Parathyroid adenoma (tissue), 2 donors: ENCODE measurements at regions not wholly inside any gene's neighbourhood (a gene's known extent, or its start where the extent isn't known, plus 50 kb on each side); places are given as distances from the start of the nearest gene placed in this dataset.

ENCODE experiments used
- H2AFZ ChIP-seq: fragments of 300-600 bp; sonication (generic); one replicate; pipeline ENCODE4 v1.7.0; 2017; ENCODE audit warnings: antibody characterized with exemption, mild to moderate bottlenecking
- H3K27ac ChIP-seq: fragments of 300-600 bp; sonication (generic); one replicate; pipeline ENCODE4 v1.7.0; 2017
- H3K27me3 ChIP-seq: fragments of 300-600 bp; sonication (generic); one replicate; pipeline ENCODE4 v1.7.0; 2017; ENCODE audit warnings: low read length; ENCODE audit not compliant: control insufficient read depth, insufficient read depth
- H3K36me3 ChIP-seq: fragments of 300-600 bp; sonication (generic); one replicate; pipeline ENCODE4 v1.7.0; 2017; ENCODE audit warnings: low read length; ENCODE audit not compliant: control insufficient read depth, insufficient read depth
- H3K4me1 ChIP-seq: fragments of 300-600 bp; sonication (generic); one replicate; pipeline ENCODE4 v1.7.0; 2017; ENCODE audit warnings: control low read depth
- H3K4me2 ChIP-seq: fragments of 300-600 bp; sonication (generic); one replicate; pipeline ENCODE4 v1.7.0; 2017; ENCODE audit warnings: low read length
- H3K4me3 ChIP-seq: fragments of 300-600 bp; sonication (generic); one replicate; pipeline ENCODE4 v1.7.0; 2017; ENCODE audit warnings: low read depth, low read length
- H3K79me2 ChIP-seq: fragments of 300-600 bp; sonication (generic); one replicate; pipeline ENCODE4 v1.7.0; 2017; ENCODE audit warnings: control low read depth
- H3K9ac ChIP-seq: fragments of 300-600 bp; sonication (generic); one replicate; pipeline ENCODE4 v1.7.0; 2017; ENCODE audit warnings: mild to moderate bottlenecking
- H3K9me3 ChIP-seq: fragments of 300-600 bp; sonication (generic); one replicate; pipeline ENCODE4 v1.7.0; 2017; ENCODE audit warnings: low read length; ENCODE audit not compliant: control insufficient read depth
- TF ChIP-seq, protein P1 (sequence below): fragments of 300-600 bp; sonication (generic); IDR thresholded peaks from one replicate; pipeline ENCODE4 v1.7.0; 2017; ENCODE audit warnings: antibody characterized with exemption, mild to moderate bottlenecking
- donor health status: primary hyperparathyroidism.

GRCh38 chr4:142927721-142928120 is 81.6 kb upstream of the INPP4B start:
- H3K4me2 ChIP-seq: no peak overlapping the region

DNA sequence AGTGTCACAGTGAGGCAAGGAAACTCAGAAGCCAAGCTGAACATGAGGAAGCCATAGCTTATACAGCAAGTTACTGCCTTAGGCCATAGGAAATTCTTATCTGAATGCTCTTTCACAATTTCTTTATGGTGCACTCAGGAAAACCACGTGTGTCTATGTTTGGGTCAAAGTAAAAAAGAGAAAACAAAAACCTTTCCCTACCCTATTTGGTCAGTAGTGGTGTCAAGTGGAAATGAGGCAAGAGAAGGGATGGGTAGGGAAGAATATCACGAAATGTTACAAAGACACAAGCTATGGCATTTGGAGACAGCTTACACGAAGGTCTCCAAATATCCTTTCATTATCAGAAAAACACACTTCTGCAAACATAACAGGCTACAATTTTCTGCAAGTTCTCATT is 83.4 kb upstream of the INPP4B start:
- TF ChIP-seq, protein P1, sequence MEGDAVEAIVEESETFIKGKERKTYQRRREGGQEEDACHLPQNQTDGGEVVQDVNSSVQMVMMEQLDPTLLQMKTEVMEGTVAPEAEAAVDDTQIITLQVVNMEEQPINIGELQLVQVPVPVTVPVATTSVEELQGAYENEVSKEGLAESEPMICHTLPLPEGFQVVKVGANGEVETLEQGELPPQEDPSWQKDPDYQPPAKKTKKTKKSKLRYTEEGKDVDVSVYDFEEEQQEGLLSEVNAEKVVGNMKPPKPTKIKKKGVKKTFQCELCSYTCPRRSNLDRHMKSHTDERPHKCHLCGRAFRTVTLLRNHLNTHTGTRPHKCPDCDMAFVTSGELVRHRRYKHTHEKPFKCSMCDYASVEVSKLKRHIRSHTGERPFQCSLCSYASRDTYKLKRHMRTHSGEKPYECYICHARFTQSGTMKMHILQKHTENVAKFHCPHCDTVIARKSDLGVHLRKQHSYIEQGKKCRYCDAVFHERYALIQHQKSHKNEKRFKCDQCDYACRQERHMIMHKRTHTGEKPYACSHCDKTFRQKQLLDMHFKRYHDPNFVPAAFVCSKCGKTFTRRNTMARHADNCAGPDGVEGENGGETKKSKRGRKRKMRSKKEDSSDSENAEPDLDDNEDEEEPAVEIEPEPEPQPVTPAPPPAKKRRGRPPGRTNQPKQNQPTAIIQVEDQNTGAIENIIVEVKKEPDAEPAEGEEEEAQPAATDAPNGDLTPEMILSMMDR: no peak
- no peak overlapping the region for H3K4me3 ChIP-seq
- no peaks in the 10 kb centered on the region for H3K36me3 ChIP-seq
- no peaks in the 10 kb centered on the region for H3K79me2 ChIP-seq
- no peaks in the 10 kb centered on the region for H3K4me1 ChIP-seq
- H3K27me3 ChIP-seq: no peaks in the 10 kb centered on the region
- no peaks in the 10 kb centered on the region for H3K9me3 ChIP-seq
- H3K9ac ChIP-seq: no peak overlapping the region
- no peak overlapping the region for H3K27ac ChIP-seq
- no peak overlapping the region for H3K4me2 ChIP-seq
- H2AFZ ChIP-seq: no peak overlapping the region

More at GRCh38 chr4:142927721-142928120, 81.6 kb upstream of the INPP4B start:
- Histone ChIP-seq H3K4me3 (no peak overlapping the region), H3K4me1 (no peaks in the 10 kb centered on the region), H3K27me3 (no peaks in the 10 kb centered on the region), H3K79me2 (no peaks in the 10 kb centered on the region), H2AFZ (no peak overlapping the region), H3K36me3 (no peaks in the 10 kb centered on the region), H3K27ac (no peak overlapping the region), H3K9ac (no peak overlapping the region), H3K9me3 (no peaks in the 10 kb centered on the region)
- TF ChIP-seq, protein P1: no peak

GRCh38 chr4:142933207-142933606 is 87.1 kb upstream of the INPP4B start:
- TF ChIP-seq, protein P1: no peak

DNA sequence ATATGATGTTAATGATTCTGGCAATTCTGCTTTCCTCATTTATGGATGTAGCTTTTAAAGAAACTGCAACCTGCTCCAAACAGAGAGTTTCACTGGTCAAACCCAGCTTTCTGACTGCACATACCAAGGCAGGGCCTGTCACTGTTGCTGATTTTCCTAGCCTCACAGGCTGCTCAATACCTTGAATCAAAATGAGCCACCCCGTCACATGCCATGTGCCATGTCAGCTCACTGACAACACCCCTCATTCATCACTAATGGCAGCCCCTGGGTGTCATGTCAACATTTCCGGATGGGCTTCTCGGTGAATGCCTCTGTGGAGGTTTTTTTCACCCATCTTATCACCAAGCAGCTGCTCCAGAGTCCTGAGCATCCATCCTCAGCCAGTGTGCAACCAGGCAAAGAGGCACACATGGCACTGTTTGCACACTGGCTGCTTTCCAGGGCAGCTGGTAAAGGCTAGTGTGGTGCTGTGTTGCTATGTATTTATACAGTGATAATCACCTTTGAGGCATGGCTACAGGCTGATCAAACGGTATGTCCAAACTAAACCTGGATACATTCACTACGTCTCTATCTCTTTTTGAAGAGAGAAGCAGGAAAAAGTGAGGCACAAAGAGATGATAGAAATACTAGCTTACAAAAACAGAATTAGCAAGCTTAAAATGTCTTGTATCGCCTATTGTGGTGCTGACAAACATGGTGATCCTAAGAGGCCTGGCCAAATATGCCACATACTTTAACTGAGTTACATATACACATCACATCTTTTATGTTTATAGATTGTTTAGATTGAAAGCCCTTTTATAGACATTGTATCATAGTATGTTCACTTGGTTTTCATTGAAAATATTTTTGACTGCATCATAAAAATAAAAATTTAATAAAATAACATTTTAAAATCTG is 94.6 kb upstream of the INPP4B start:
- Histone ChIP-seq H3K4me1 (no peaks in the 10 kb centered on the region), H3K4me2 (no peak overlapping the region), H3K36me3 (no peaks in the 10 kb centered on the region), H2AFZ (no peak overlapping the region), H3K4me3 (no peak overlapping the region), H3K9ac (no peak overlapping the region), H3K79me2 (no peaks in the 10 kb centered on the region), H3K9me3 (no peaks in the 10 kb centered on the region), H3K27me3 (no peaks in the 10 kb centered on the region), H3K27ac (no peak overlapping the region)
- TF ChIP-seq, protein P1: no peak

More at GRCh38 chr4:142933207-142933606, 87.1 kb upstream of the INPP4B start:
- Histone ChIP-seq H3K36me3 (no peaks in the 10 kb centered on the region), H3K79me2 (no peaks in the 10 kb centered on the region), H2AFZ (no peak overlapping the region), H3K9me3 (no peaks in the 10 kb centered on the region), H3K27me3 (no peaks in the 10 kb centered on the region), H3K27ac (no peak overlapping the region), H3K9ac (no peak overlapping the region), H3K4me3 (no peak overlapping the region), H3K4me2 (no peak overlapping the region), H3K4me1 (no peaks in the 10 kb centered on the region)
